ENCODE measurements at regions not wholly inside any gene's neighbourhood (a gene's known extent, or its start where the extent isn't known, plus 50 kb on each side); places are given as distances from the start of the nearest gene placed in this dataset.

DNA sequence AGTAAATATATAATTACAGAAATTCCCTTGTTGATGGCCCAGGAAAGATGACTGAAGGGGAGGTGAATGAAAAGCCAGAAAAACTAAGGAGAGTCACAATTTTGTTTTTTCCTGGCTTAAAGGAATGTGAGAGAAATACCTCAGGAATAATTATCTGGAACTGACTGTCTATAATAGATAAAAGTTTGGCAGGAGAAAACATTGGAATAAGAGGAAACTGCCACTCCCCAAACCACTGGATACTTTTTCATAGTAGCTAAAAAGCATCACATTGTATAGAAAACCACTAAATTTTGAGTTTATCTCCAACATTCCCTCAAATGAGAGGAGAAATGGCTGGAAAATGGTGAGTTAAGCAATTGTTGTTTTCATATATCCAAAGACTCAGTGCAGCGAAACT, 326.0 kb downstream of the NPR3 start:
- no peaks in the 10 kb centered on the region for H3K27me3 Mint-ChIP-seq
- ChIA-PET POLR2A (no interaction called here), CTCF (no interaction called here)
- no peaks in the 10 kb centered on the region for H3K4me1 Mint-ChIP-seq (ENCODE audit: low read depth)
- no peaks in the 10 kb centered on the region for H3K36me3 Mint-ChIP-seq (ENCODE audit: low read depth)
- ATAC-seq (no peak), DNase-seq (no peak)
- TF ChIP-seq, protein P1, sequence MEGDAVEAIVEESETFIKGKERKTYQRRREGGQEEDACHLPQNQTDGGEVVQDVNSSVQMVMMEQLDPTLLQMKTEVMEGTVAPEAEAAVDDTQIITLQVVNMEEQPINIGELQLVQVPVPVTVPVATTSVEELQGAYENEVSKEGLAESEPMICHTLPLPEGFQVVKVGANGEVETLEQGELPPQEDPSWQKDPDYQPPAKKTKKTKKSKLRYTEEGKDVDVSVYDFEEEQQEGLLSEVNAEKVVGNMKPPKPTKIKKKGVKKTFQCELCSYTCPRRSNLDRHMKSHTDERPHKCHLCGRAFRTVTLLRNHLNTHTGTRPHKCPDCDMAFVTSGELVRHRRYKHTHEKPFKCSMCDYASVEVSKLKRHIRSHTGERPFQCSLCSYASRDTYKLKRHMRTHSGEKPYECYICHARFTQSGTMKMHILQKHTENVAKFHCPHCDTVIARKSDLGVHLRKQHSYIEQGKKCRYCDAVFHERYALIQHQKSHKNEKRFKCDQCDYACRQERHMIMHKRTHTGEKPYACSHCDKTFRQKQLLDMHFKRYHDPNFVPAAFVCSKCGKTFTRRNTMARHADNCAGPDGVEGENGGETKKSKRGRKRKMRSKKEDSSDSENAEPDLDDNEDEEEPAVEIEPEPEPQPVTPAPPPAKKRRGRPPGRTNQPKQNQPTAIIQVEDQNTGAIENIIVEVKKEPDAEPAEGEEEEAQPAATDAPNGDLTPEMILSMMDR (IDR thresholded peaks at IDR 0.05), result no peak
- H3K27ac Mint-ChIP-seq, result no peak overlapping the region
- H3K9me3 Mint-ChIP-seq, result no peaks in the 10 kb centered on the region
- intact Hi-C loops (cut with micrococcal nuclease), result no loop called here
- no peak overlapping the region for H3K4me3 Mint-ChIP-seq

DNA sequence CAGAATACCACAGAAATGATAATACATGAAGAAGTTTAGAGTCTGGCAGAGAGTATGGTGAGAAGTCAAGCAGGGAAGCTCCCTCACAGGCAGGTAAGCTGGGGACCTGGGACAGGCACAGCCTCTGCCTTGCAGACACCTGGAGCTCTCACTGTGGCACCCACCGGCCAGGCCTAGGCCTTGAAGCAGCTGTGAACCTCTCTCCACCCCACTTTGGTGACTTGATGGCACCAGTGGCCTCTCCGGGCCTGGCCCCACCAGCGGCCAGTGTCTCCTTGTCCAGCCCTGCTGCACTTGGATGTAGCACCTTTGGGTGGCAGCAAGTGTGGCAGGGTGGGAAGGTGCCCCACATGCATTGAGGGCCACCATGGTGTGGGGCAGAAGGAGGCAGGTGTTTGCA, 330.5 kb downstream of the NPR3 start:
- TF ChIP-seq, protein P1 (IDR thresholded peaks at IDR 0.05), result no peak

DNA sequence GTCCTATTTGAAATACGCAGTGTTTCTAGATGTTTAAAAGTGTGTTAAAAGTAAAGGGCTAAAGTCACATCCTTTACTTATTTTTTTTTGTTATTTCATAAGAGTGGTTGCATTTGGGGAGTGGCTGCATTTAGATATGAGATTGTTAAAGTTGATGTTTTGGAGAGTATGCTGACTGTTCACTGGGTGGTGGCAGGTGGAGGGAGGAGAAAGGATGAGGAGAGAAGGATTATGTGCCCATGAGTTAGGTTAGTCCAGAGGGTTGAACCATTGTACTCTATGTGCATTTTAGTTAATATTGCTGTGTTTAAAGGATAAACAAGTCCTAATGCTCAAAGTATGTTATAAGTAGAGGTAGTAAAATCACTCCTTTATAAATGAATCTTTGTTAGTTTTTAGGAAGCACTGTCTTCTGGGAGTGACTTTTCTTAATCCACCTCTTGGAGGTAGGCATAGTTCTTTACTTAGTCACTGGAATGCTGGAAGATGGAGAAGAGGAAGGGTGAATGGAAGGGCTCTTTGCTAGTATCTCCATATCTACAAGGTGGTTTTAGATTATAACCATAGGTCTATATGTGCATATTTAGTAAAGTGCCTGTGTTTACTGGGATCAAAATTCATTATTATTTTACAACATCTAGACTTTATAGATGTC, 332.3 kb downstream of the NPR3 start:
- DNase-seq (no peak), ATAC-seq (no peak)
- Mint-ChIP-seq H3K27me3 (no peaks in the 10 kb centered on the region), H3K27ac (no peak overlapping the region), H3K4me1 (ENCODE audit: low read depth) (no peaks in the 10 kb centered on the region), H3K36me3 (ENCODE audit: low read depth) (no peaks in the 10 kb centered on the region), H3K9me3 (peaks cover 3% of the 10 kb centered on the region), H3K4me3 (no peak overlapping the region)
- POLR2A ChIA-PET, result no interaction called here
- intact Hi-C loops (cut with micrococcal nuclease), result no loop called here
- TF ChIP-seq, protein P1 (IDR thresholded peaks at IDR 0.05), result no peak
- CTCF ChIA-PET, result no interaction called here

More for the DNA sequence above, 330.5 kb downstream of the NPR3 start:
- intact Hi-C loops (cut with micrococcal nuclease), result no loop called here
- POLR2A ChIA-PET, result no interaction called here
- Mint-ChIP-seq H3K36me3 (ENCODE audit: low read depth) (no peaks in the 10 kb centered on the region), H3K9me3 (peaks cover 3% of the 10 kb centered on the region), H3K27ac (no peak overlapping the region), H3K4me1 (ENCODE audit: low read depth) (no peaks in the 10 kb centered on the region), H3K27me3 (no peaks in the 10 kb centered on the region), H3K4me3 (no peak overlapping the region)
- CTCF ChIA-PET, result no interaction called here
- ATAC-seq, result no peak
- DNase-seq, result no peak

DNA sequence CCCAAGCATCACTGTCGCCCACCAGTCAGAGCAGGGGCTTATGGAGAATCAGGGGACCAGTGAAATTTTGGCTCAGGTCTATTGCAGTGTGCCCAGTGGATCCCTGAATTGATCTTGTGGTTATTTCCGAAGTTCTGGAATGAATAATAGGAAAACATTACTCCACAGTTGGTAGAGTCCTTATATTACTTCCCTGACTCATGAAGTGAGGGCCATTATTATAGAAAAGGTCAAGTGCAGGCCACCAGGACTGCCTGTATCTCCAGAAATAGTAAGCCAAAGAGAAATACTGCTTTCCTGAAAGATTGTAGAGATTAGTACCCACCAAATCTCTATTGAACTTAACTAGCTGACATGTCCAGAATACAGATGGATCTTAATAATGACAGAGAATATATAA, 335.0 kb downstream of the NPR3 start:
- ChIA-PET CTCF (no interaction called here), POLR2A (no interaction called here)
- Mint-ChIP-seq H3K4me3 (no peak overlapping the region), H3K27ac (no peak overlapping the region), H3K27me3 (no peaks in the 10 kb centered on the region), H3K9me3 (peaks cover 3% of the 10 kb centered on the region), H3K4me1 (ENCODE audit: low read depth) (no peaks in the 10 kb centered on the region), H3K36me3 (ENCODE audit: low read depth) (no peaks in the 10 kb centered on the region)
- intact Hi-C loops (cut with micrococcal nuclease), result no loop called here
- ATAC-seq (no peak), DNase-seq (no peak)
- TF ChIP-seq, protein P1 (IDR thresholded peaks at IDR 0.05), result no peak

DNA sequence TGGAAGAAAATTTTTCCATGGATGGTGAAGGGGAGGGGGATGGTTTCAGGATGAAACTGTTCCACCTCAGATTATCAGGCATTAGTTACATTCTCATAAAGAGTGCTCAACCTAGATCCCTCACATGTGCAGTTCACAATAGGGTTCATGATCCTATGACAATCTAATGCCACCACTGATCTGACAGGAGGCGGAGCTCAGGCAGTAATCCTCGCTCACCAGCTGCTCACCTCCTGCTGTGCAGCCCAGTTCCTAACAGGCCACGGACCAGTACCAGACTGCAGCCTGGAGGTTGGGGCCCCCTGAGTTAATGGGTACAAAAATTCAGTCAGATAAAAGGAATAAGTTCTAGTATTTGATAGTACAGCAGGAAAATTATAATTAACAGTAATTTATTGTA, 337.2 kb downstream of the NPR3 start:
- CTCF ChIA-PET, result no interaction called here
- no peak overlapping the region for H3K4me3 Mint-ChIP-seq
- ATAC-seq (no peak), DNase-seq (no peak)
- POLR2A ChIA-PET, result no interaction called here
- TF ChIP-seq, protein P1 (IDR thresholded peaks at IDR 0.05), result no peak
- no peak overlapping the region for H3K27ac Mint-ChIP-seq
- H3K36me3 Mint-ChIP-seq (ENCODE audit: low read depth), result no peaks in the 10 kb centered on the region
- H3K4me1 Mint-ChIP-seq (ENCODE audit: low read depth), result no peaks in the 10 kb centered on the region
- intact Hi-C loops (cut with micrococcal nuclease), result no loop called here
- peaks cover 2% of the 10 kb centered on the region for H3K9me3 Mint-ChIP-seq
- no peaks in the 10 kb centered on the region for H3K27me3 Mint-ChIP-seq
